Skeletal muscle cell (primary cell): ENCODE measurements at regions not wholly inside any gene's neighbourhood (a gene's known extent, or its start where the extent isn't known, plus 50 kb on each side); places are given as distances from the start of the nearest gene placed in this dataset.
"Not testable (repeated sequence)": the region's sequence is repeated elsewhere in the genome, so short reads cannot be mapped to it uniquely, and the experiment has no call there.

Experiments
- DNase-seq: peaks from one replicate; pipeline ENCODE4 v3.0.0-alpha.2; 2010; ENCODE audit warnings: low read depth
- H3K4me3 ChIP-seq: 2 replicates; pipeline ENCODE4 v1.5.1; 2011; ENCODE audit warnings: low read depth, mild to moderate bottlenecking, control low read depth, low read length, moderate library complexity

DNA sequence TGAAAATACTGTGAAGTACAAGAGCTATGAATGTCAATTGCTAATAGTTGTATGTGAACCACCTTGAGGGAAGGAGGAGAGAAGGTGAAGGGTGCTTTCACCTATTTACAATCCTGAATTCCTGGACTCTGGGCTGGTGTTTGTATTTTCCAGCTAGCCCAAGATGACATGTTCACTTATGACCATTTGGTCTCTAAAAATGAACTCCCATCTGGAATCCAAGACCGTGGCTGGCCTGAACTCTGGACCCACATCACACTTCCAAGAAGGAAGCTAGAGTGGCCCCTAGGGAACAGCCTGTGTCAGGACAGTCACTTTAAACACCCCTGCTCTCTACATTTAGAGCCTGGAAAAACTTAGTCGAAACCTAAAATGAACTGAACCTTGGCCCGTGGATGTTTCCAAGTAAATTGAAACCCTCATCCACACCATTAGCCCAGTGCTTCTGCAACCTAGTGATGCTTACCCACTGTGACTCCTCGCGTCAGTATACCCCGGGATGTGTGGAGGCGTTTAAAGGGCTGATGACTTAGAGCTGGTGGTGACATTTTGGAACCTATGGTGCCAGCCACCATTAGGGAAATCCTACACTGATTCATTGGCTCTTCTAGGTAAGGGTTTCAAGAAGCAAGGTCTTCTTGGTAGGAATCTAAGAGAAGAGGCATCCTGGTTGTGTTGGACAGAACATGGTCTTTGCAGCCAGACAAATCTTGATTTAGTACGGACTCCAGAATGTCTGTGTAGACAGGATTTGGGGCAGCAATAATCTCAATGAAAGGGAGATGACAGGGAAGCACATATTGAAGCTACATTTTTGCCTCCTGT lies 171.5 kb upstream of the IRF2BP2 start:
- no peak for DNase-seq
- H3K4me3 ChIP-seq: no peak overlapping the region

DNA sequence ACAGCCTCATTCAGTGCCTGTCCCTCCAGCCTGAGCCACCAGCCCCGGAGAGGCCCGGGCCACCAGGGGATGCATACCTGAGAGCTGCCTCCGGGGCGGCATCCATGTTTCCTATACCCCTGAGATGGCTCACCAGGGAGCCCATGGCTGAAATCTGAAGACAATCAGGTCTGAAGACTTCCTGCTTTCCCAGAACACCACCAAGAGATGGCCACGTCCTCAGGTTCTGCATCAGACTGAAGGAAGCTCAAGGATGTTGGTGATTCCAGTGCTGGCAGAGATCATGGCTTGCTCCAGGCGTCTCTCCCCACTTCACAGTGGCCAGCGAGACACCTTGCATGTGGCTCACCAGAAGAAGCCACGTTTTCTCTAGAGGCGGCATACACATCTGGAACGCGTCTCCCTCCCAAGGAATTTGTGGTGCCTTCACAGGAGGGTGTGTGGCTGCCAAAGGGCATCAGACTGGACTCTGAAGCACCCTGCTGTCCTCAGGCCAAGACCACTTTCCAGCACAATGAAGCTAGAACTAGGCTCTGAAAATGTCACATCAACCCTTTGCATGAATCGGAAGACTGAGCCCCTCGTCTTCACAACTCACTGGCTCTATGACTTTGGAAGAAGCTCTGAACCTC lies 170.7 kb upstream of the IRF2BP2 start:
- DNase-seq: no peak
- no peak overlapping the region for H3K4me3 ChIP-seq

DNA sequence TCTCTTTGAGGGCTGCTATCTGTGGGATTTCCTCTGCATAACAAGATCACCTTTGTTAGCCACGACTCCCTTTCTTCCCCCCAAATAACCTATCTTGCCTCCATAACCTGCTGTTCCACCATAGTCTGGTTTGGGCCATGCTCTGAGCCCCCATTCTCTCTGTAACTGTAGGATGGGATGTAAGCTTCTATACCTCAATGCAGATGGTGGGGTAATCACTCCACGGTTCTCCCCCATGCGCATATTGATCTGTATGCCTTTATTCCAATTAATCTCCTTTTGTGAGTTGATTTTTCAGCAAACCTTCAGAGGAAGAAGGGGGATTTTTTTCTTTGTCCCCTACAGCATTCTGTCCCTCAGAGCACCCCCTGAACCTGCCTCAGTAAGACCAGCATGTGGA lies 170.1 kb upstream of the IRF2BP2 start:
- H3K4me3 ChIP-seq: no peak overlapping the region
- DNase-seq: no peak

DNA sequence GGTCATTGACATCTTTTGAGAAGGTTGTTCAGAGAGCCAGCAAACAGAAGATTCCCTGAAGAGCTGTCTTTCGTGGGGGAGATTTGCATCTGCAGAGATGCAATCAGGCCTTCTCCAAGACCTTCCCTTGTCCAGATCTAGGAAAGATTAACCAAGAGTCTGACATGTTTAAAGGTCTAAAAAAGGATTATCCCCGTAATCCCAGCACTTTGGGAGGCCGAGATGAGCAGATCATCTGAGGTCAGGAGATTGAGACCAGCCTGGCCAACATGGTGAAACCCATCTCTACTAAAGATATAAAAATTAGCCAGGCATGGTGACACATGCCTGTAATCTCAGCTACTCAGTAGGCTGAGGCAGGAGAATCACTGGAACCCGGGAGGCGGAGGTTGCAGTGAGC lies 169.6 kb upstream of the IRF2BP2 start:
- DNase-seq, H3K4me3 ChIP-seq: not testable (repeated sequence)

DNA sequence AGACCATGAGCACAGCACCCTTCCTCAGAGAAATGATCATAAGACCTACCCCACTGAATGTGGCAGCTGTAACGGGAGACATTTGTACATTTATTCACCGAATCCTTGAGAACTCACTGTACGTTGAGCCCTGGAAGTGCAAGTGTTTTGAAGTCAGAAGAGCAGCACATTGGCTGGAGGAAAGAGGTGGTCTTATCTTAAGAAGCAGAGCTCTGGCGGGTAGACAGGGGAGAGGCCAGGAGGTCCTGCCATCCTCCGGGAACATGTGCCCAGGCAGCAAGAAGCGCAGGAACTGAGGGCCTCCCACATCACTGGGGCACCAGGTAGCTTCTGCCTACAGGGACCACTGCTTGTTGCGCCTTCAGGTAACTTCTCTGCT lies 169.2 kb upstream of the IRF2BP2 start:
- DNase-seq: no peak
- no peak overlapping the region for H3K4me3 ChIP-seq

DNA sequence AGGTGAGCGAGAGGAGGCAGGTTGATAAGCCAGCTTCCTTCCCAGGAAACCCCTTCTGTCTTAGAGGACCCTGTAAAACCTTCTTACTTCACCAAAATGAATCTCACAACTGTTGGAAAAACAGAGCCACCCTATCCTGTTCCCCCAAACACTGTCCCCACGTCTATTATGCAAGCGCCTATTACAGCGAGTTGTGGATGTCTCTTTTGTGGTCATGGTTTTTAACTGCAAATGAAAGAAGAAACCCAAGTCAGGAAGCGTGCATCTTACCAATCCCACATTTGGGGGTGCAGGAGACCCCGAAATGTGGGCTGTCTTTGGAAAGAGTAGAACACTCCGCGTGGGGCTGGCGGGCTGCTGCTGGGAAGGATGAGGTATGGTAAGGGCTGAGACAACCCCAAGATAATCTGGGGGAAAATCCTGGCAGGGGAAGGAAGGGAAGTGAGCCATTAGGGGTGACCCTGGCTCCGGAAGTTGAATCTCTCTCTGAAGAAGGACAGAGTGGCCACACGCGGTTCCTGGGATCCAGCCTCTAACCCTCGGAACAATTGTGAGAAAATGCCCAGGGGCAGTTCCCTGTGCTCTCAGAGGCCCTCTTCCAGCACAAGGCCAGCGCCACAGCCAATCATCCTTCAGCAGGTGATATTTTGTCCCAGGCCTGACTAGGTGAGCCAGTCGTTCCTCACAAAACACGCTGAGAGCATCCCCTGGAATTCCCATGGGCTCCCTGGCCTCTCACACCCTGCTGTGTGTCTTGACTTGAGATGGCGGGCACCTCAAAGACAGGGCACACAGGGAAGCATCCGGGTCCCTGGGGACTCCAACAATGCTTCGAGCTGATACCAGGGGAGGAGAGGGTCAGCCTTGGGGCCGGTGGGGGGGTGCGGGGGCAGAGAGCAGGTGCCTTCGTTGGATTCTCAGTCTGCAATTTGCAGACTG lies 168.5 kb upstream of the IRF2BP2 start:
- no peak for DNase-seq
- H3K4me3 ChIP-seq: no peak overlapping the region

DNA sequence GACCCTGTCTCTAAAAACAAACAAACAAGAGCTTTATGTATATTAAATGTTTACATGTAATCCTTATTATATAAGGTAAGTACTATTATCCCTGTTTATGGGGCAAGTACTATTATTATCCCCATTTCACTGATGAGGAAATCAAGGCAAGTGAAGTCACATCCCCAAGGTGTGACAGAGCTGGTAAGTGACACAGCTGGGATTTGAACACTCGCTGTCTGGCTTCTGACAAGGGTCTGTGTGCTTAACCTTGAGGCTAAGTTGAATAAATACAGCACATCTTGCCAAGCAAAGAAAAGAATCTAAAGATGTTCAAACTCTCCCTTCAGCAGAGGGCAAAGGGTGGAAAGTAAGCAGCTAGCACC lies 167.9 kb upstream of the IRF2BP2 start:
- H3K4me3 ChIP-seq: no peak overlapping the region

DNA sequence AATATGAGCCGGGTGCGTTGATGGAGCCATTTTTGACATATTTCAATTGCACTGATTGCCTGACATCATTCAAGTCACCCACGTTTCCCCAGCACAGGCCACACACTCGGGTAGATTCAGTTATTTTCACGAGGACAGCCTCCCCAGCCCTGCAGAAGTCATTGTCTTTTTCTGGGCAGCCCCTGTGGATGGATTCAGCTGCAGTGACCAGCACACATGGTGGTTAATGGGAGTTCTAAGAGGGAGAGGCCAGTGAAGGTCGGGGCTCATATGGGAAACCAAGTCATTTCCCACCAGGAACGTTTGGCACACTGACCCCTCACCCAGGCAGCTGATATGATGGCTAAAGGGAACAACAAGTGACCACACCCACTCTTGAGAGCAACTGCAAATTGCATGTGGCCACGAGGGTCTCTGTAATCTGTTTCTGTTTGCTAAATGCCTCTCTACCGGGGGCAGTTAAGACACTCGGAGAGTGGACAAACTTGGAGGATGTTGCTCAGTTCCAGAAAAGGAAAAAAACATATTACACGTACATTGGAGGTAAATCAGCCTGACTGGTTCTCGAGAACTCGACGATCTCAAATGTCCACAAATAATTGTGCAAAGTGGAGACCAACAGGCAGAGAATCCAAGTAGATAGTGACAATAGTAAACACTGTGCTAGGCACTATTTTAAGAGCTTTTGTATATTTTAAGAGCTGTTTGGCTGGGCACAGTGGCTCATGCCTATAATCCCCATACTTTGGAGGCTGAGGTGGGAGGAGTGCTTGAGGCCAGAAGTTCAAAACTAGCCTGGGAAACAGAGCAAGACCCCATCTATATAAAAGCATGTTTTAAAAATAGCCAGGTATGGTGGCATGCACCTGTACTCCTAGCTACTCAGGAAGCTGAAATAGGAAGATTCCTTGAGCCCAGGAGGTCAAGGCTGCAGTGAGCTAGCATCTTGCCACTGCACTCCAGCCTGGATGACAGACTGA lies 167.2 kb upstream of the IRF2BP2 start:
- DNase-seq: no peak
- H3K4me3 ChIP-seq: no peak overlapping the region

More for the DNA sequence above, 167.9 kb upstream of the IRF2BP2 start:
- DNase-seq: no peak

DNA sequence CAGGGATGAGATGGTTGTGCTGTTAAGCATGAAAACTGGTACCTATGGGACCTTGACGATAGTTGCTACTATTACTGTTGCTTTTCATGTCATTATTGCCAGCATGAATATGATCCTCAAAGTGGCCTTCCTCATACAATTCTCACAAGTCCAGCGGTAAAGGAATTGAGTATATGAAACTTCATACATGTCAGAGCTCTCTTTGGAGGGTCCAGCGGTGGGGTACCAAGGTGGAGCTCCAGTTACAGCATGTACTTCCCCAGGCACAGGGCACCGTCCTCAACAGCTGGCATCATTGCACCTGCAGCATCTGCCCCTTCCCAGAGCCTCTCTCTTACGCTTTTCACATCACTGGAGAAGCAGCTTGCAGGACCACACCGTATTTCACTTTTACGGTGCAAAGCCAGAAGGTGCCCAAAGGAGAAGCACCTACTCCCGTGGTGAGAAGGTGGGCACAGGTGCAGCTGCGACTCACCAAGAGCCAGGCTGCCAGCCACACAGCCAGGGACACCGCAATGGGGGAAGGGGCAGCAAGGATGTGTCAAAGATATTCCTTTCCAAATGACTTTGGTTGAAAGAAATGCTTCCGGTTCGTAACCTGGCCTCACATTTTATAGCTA lies 166.4 kb upstream of the IRF2BP2 start:
- no peak for DNase-seq
- H3K4me3 ChIP-seq: no peak overlapping the region

DNA sequence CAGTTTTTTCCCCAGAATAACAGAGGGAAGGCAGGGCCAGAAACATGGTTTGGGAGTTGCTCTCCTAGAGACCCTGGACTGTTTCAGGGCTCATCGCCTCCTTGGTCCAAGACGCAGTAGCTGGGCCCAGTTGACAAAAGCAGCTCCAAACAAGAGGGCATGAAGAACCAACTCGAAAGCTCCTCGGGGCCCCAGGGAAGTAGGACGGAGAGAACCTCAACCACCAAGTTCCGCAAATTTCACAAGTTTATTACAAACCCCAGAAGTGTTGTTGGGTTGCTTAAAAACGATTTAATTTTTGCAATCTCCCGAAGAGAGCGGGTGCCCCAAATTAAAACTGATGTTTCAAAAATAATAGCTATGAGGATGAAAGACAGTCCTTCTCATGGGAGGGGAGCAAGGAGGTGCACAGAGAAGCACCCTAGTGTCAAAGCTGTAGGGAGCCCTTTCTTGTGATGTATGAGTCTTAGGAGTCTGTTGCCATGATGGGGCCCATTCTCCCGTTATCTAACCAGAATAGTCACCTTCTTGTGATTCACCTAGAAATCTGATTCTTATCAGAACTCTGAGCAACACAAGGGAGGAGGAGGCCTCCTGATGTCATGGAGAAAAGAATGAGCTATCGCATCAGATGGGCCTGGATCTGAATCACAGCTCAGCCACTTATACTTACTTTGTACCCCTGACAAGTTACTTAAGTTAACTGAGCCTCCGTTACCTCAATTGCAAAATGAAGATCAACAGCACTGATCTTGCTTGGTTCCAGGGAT lies 165.7 kb upstream of the IRF2BP2 start:
- DNase-seq: no peak
- no peak overlapping the region for H3K4me3 ChIP-seq

DNA sequence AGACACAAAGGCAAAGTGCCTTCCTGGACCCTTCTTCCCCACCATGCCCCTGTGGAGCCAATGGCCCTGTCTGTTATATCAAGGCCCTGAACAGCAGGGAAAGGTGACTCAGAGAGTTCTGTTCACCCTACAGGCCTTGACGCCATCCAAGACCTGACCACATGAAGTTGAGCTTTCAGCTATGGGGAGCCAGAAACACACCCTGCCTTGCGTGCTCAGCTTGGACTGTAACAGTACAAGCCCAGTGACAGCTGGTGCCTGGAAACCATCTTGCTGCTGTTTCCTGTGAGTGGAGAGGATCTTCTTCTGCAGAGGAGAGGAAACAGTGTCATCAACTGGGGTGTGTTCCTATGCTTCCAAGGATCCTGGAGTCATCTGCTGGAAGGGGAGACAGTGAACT lies 165.0 kb upstream of the IRF2BP2 start:
- no peak overlapping the region for H3K4me3 ChIP-seq
- no peak for DNase-seq

DNA sequence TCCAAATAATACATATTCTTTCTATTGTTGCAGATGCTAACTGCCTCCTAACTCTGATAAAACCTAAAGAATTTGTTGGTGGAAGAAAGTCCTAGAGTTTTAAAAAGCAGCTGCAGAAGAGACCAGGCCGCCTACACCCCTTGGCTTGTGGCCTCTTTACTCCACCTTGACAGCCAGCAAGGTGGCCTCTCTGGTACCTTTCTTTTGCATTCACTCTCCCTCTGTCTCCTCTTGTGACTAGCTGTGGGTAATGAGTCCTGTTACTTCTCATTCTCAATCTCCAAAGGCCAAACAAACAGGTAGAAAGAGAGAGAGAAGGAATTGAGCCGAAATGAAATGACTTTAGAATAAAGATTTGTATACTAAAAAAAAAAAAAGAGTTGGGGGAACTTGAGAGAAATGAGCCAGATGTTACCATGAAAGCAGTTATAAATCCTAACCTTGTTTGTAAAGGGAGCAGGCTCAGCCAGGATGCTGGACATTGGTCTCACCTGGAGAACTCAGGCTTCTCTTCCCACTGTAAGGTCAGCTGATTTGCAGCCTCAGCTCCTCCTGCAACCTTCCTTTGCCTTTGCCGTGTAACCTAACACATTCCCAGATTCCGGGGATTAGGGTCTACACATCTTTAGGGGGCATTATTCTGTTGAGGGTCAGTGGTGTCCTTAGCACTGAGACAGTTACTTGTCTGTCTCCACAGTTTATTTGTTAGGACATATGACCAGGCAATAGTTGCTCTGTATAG lies 164.1 kb upstream of the IRF2BP2 start:
- no peak overlapping the region for H3K4me3 ChIP-seq
- no peak for DNase-seq

DNA sequence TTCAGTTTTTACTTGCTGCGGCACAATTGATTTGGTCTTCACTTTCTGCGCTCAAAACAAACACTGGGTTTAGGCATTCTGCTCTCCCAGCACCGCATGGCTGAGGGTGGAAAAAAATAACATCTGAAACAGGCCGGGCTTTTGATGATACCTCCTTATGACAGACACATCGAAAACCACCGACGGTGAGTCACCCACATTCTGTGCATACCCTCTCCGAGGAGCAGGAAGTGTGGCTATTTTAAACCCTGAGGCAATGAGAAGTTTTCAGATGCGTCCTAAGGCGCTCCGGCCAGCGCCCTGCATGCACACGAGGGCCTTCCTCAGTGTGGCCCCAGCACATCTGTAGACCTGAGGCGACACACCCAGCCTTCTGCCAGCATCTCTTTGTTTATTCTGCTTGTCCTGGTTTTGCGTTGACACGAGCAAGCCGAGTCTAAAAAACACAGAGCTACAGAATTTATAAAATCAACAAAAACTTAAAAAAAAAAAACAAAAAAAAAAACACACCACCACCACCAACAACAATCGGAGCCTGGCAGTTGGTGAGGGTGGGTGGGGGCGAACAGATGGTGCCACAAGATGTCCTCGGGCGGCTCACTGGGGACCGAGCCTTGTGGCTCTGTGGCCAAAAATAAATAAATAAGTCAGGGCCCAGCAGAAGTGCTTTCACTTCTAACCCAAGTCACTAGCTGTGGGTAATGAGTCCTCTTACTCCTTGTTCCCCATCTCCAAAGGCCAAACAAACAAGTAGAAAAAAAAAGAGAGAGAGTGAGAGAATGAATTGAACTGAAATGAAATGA lies 162.6 kb upstream of the IRF2BP2 start:
- no peak overlapping the region for H3K4me3 ChIP-seq
- peak; percentile 93 for DNase-seq

DNA sequence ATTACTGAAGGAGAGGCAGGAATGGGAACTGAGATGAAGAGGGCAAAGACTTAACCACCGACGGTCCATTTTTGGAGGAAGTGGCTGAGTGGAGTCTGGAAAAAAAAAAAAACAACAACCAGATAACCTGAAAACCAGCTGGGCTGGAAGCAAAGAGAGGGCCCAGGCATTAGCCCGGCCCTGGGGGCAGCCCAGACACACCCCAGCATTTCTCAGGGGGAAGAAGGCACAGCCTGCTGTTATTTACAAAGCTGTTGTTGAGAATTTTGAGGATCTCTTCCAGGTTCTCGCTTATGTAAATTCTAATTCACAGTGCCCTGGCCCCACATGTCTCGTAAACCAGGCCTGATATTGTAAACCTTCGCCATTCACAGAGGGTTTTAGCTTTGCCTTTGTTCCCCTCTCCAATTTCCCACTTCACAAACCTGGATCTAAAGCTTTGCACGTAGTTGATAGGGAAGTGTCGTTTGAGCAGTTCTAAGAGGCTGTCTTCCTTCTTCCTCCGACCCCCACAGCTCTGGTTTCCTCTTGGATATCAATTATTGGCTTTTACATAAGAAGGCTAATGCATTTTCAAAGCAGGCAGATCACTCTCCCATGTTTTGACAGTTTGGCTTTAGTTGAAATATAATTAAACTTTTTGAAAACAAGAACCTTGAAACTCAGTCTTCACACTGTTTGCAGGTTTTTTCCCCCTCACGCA lies 161.8 kb upstream of the IRF2BP2 start:
- H3K4me3 ChIP-seq: no peak overlapping the region
- no peak for DNase-seq

DNA sequence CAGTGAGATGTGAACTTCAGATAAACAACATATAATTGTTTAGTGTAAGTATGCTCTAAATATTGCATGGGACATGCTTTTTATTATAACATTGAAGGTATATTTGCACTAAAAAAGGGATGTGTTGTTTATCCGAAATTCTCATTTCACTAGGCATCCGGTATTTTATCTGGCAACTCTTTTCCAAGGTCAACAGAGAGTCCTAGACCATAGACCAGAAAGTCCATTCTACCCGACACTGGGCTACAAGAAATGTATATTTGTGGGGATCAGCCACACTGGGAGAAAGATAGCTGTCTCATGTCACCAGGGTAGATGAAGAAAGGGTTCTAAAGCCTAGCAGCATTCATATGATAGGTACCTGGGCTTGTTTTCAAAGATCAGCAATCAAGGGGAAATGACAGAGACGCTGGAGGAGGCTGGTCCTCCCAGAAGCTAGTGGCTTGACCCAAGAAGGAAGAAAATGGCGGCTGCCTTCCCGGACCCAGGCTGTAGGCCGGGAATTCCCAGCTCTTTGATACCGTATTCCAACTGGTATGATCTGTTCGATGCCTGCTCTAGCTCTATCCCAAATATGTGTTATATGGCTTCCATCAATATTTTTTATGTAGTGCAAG lies 161.1 kb upstream of the IRF2BP2 start:
- DNase-seq: no peak
- no peak overlapping the region for H3K4me3 ChIP-seq
